Pancreas (tissue), 10 donors: ENCODE measurements at regions not wholly inside any gene's neighbourhood (a gene's known extent, or its start where the extent isn't known, plus 50 kb on each side); places are given as distances from the start of the nearest gene placed in this dataset.

ENCODE experiments used
- ATAC-seq, 4 donors: fragments of 200-7000 bp; cut with Tn5 transposase; one replicate each; pipeline versions ENCODE4 v1.8.0 to v1.9.1; 2020; ENCODE audit warnings: mild to moderate bottlenecking in 4 of 4, moderate library complexity in 4 of 4
- DNase-seq, 6 donors: peaks; one replicate each; pipeline ENCODE4 v3.0.0-alpha.2; 2020
- FAIRE-seq: peaks from 2 replicates; lab custom pipeline; 2012; peaks lifted over from hg19 to GRCh38; lab: Jason Lieb, UNC
- H3K27ac ChIP-seq, 4 donors: fragments of 200-600 bp; sonication (generic); 1 replicate in 3 of 4; 2 replicates in 1 of 4; pipeline versions ENCODE4 v1.5.0 to v1.8.0; 2020
- H3K27me3 ChIP-seq, 4 donors: fragments of 200-600 bp; one replicate each; pipeline ENCODE4 v1.8.0; 2021
- H3K36me3 ChIP-seq, 3 donors: fragments of 200-600 bp; sonication (generic) in 1 of 3; one replicate each; pipeline versions ENCODE4 v1.5.0 to v1.8.0; 2020 to 2021
- H3K4me1 ChIP-seq, 3 donors: fragments of 200-600 bp; one replicate each; pipeline ENCODE4 v1.8.0; 2021
- H3K4me3 ChIP-seq, 4 donors: fragments of 200-600 bp; sonication (generic) in 2 of 4; one replicate each; pipeline versions ENCODE4 v1.5.0 to v1.8.0; 2020 to 2021
- H3K9me3 ChIP-seq, 4 donors: fragments of 200-600 bp; one replicate each; pipeline ENCODE4 v1.8.0; 2021
- CTCF ChIP-seq, 4 donors: fragments of 200-600 bp; sonication (generic) in 3 of 4; IDR thresholded peaks; one replicate each; pipeline versions ENCODE4 v1.5.0 to v1.8.0; 2021; ENCODE audit warnings: antibody characterized with exemption in 4 of 4
- WGBS, 2 donors: extraction: QIAGEN DNeasy Blood & Tissue Kit; methylation state at CpG; one replicate each; pipeline ENCODE4 v1.1.7; 2013; 5-methylcytosine and 5-hydroxymethylcytosine counted together
- intact Hi-C, 3 donors: fragments of 100-400 bp; cut with DNase I; formaldehyde crosslinking; loops; one replicate each; pipeline versions ENCODE4 v1.11.1 to v1.14.2; 2022
- donor health status: healthy with polysubstance abuse.
- donor health status: DM: no; HTN: no; CAD: no; lungs with moderate emphysema.
- donor health status: DM: no; HTN: no; CAD: no.
- donor health status: control.
- donor health status: control.
- donor health status: Bipolar disorder and iron deficiency.
- donor health status: DM: yes; HTN: yes; CAD: no.
- donor health status: DM: no; HTN: no; CAD: no.
- donor health status: DM: no; HTN: no; CAD: no.
- donor health status: DM: yes; HTN: yes; CAD: no.

GRCh38 chr5:136427426-136427825 is 62.1 kb upstream of the TRPC7 start:
- intact Hi-C loops = loop anchor here in 2 of 3 donors (10.0 kb wide), 1 partner anchor 183 kb away; no protein-coding TSS in a partner anchor
- Histone ChIP-seq H3K27ac (no peak overlapping the region), H3K4me1 (no peaks in the 10 kb centered on the region), H3K4me3 (no peak overlapping the region), H3K9me3 (no peaks in the 10 kb centered on the region), H3K27me3 (no peaks in the 10 kb centered on the region), H3K36me3 (no peaks in the 10 kb centered on the region)
- DNase-seq = no peak
- no peak for TF ChIP-seq CTCF (IDR thresholded peaks at IDR 0.05)
- no peak for ATAC-seq
- WGBS, 2 donors = 85 to 90% methylated on average over 2 of the region's 2 CpGs
- no peak for FAIRE-seq

GRCh38 chr5:136425921-136426320 is 60.6 kb upstream of the TRPC7 start:
- FAIRE-seq = no peak
- H3K27ac ChIP-seq = no peak overlapping the region
- H3K4me1 ChIP-seq = no peaks in the 10 kb centered on the region
- H3K9me3 ChIP-seq = no peaks in the 10 kb centered on the region
- H3K27me3 ChIP-seq = no peaks in the 10 kb centered on the region
- H3K4me3 ChIP-seq = no peak overlapping the region
- no peak for ATAC-seq
- no peaks in the 10 kb centered on the region for H3K36me3 ChIP-seq
- 40 to 42% methylated on average over 3 of the region's 3 CpGs for WGBS, 2 donors
- DNase-seq = no peak
- intact Hi-C loops = loop anchor here in 2 of 3 donors (10.0 kb wide), 1 partner anchor 181 kb away; no protein-coding TSS in a partner anchor
- no peak for TF ChIP-seq CTCF (IDR thresholded peaks at IDR 0.05)

GRCh38 chr5:136424835-136425584 is 59.7 kb upstream of the TRPC7 start:
- no peaks in the 10 kb centered on the region for H3K27me3 ChIP-seq
- H3K4me1 ChIP-seq = no peaks in the 10 kb centered on the region
- H3K36me3 ChIP-seq = no peaks in the 10 kb centered on the region
- intact Hi-C loops = loop anchor here in 2 of 3 donors (10.0 kb wide), 1 partner anchor 180 kb away; no protein-coding TSS in a partner anchor
- TF ChIP-seq CTCF (IDR thresholded peaks at IDR 0.05) = peak; percentile 59 to 73 (median 69)
- no peak overlapping the region for H3K4me3 ChIP-seq
- H3K9me3 ChIP-seq = no peaks in the 10 kb centered on the region
- H3K27ac ChIP-seq = no peak overlapping the region
- DNase-seq (peak; percentile 54 to 92 (median 78)), ATAC-seq (peak in 3 of 4 donors; percentile 71 to 88 (median 82)), FAIRE-seq (no peak)
- WGBS, 2 donors = 23 to 27% methylated on average over 11 of the region's 11 CpGs

GRCh38 chr5:136423944-136424606 is 58.7 kb upstream of the TRPC7 start:
- no peaks in the 10 kb centered on the region for H3K4me1 ChIP-seq
- no peak for TF ChIP-seq CTCF (IDR thresholded peaks at IDR 0.05)
- no peak overlapping the region for H3K4me3 ChIP-seq
- no peak overlapping the region for H3K27ac ChIP-seq
- WGBS, 2 donors = 77 to 80% methylated on average over 2 of the region's 2 CpGs
- no peak for ATAC-seq
- intact Hi-C loops = loop anchor here in 2 of 3 donors (10.0 kb wide), 1 partner anchor 179 kb away; no protein-coding TSS in a partner anchor
- H3K9me3 ChIP-seq = no peaks in the 10 kb centered on the region
- H3K36me3 ChIP-seq = no peaks in the 10 kb centered on the region
- FAIRE-seq = no peak
- H3K27me3 ChIP-seq = no peaks in the 10 kb centered on the region
- DNase-seq = no peak
